Smooth muscle cell (in vitro differentiated cells): ENCODE measurements at regions not wholly inside any gene's neighbourhood (a gene's known extent, or its start where the extent isn't known, plus 50 kb on each side); places are given as distances from the start of the nearest gene placed in this dataset.

ENCODE experiments used
- DNase-seq: peaks from one replicate; lab custom pipeline; 2025; ENCODE audit not compliant: unreplicated experiment; lab: John Stamatoyannopoulos, UW
- H2AFZ ChIP-seq: fragments of 200-600 bp; sonication (generic); 2 replicates; pipeline ENCODE4 v1.6.0; 2016; ENCODE audit warnings: antibody characterized with exemption, low read depth, mild to moderate bottlenecking
- H3F3A ChIP-seq: fragments of 200-600 bp; sonication (generic); 2 replicates; pipeline ENCODE4 v1.6.0; 2017; ENCODE audit warnings: antibody characterized with exemption, low read depth
- H3K27ac ChIP-seq: fragments of 200-600 bp; sonication (generic); 2 replicates; pipeline ENCODE4 v1.5.1; 2016; ENCODE audit warnings: low read depth, mild to moderate bottlenecking
- H3K27me3 ChIP-seq: fragments of 200-600 bp; sonication (generic); 2 replicates; pipeline ENCODE4 v1.6.1; 2016; ENCODE audit warnings: low read depth, mild to moderate bottlenecking
- H3K36me3 ChIP-seq: fragments of 200-600 bp; sonication (generic); 2 replicates; pipeline ENCODE4 v1.5.1; 2016; ENCODE audit warnings: low read depth
- H3K4me1 ChIP-seq: fragments of 200-600 bp; sonication (generic); 2 replicates; pipeline ENCODE4 v1.5.1; 2016; ENCODE audit warnings: low read depth
- H3K4me2 ChIP-seq: fragments of 200-600 bp; sonication (generic); 2 replicates; pipeline ENCODE4 v1.6.0; 2016; ENCODE audit warnings: mild to moderate bottlenecking
- H3K4me3 ChIP-seq: fragments of 200-600 bp; sonication (generic); 2 replicates; pipeline ENCODE4 v1.5.1; 2016; ENCODE audit warnings: mild to moderate bottlenecking
- H3K79me2 ChIP-seq: fragments of 200-600 bp; sonication (generic); 2 replicates; pipeline ENCODE4 v1.6.0; 2016; ENCODE audit warnings: low read depth, mild to moderate bottlenecking
- H3K9ac ChIP-seq: fragments of 200-600 bp; sonication (generic); 2 replicates; pipeline ENCODE4 v1.6.0; 2016; ENCODE audit warnings: low read depth
- H3K9me3 ChIP-seq: fragments of 200-600 bp; sonication (generic); replicated peaks from 2 replicates; pipeline ENCODE4 v1.5.1; 2016; ENCODE audit warnings: low read depth
- H4K20me1 ChIP-seq: fragments of 200-600 bp; sonication (generic); 2 replicates; pipeline ENCODE4 v1.6.0; 2016; ENCODE audit warnings: low read depth
- whole genome bisulfite sequencing: methylation state at CpG from one replicate; pipeline ENCODE4 v1.1.7; 2016; ENCODE audit warnings: low lambda C conversion rate; 5-methylcytosine and 5-hydroxymethylcytosine counted together
- TF ChIP-seq, protein P1 (sequence below): fragments of 200-600 bp; sonication (generic); IDR thresholded peaks from 2 replicates; pipeline ENCODE4 v1.5.1; 2017; ENCODE audit warnings: borderline replicate concordance, mild to moderate bottlenecking, antibody characterized with exemption; ENCODE audit not compliant: insufficient read depth, poor library complexity, severe bottlenecking

DNA sequence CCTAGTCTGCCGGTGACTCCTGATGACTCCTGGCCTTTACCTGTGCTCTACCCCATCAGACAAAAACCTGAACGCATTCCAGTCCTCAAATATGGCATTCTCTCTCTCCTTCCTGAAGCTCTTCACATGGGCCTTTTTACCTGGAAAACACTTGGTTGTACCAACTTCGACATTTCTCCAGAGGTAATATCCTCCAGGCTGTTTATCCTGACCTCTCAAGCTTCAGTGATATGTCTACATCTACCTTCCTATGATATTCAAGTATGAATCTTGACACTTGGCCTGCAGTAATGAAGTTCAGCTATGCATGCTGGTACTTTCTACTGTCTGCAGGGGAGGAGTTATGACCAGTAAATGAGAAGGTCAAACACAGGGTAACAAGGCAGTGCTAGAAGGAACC, 901.8 kb downstream of the VRK1 start:
- H3K36me3 ChIP-seq = no peaks in the 10 kb centered on the region
- no peak for DNase-seq
- no peak overlapping the region for H3K9ac ChIP-seq
- no peak overlapping the region for H3K27ac ChIP-seq
- H3K79me2 ChIP-seq = no peaks in the 10 kb centered on the region
- no peak overlapping the region for H3K4me3 ChIP-seq
- TF ChIP-seq, protein P1, sequence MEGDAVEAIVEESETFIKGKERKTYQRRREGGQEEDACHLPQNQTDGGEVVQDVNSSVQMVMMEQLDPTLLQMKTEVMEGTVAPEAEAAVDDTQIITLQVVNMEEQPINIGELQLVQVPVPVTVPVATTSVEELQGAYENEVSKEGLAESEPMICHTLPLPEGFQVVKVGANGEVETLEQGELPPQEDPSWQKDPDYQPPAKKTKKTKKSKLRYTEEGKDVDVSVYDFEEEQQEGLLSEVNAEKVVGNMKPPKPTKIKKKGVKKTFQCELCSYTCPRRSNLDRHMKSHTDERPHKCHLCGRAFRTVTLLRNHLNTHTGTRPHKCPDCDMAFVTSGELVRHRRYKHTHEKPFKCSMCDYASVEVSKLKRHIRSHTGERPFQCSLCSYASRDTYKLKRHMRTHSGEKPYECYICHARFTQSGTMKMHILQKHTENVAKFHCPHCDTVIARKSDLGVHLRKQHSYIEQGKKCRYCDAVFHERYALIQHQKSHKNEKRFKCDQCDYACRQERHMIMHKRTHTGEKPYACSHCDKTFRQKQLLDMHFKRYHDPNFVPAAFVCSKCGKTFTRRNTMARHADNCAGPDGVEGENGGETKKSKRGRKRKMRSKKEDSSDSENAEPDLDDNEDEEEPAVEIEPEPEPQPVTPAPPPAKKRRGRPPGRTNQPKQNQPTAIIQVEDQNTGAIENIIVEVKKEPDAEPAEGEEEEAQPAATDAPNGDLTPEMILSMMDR = no peak
- no peak overlapping the region for H2AFZ ChIP-seq
- WGBS = 82% methylated on average over 3 of the region's 3 CpGs
- no peak overlapping the region for H3K4me2 ChIP-seq
- no peaks in the 10 kb centered on the region for H3K27me3 ChIP-seq
- H4K20me1 ChIP-seq = no peaks in the 10 kb centered on the region
- H3K9me3 ChIP-seq = no peaks in the 10 kb centered on the region
- no peaks in the 10 kb centered on the region for H3F3A ChIP-seq
- no peaks in the 10 kb centered on the region for H3K4me1 ChIP-seq

GRCh38 chr14:97703006-97703760, 906.0 kb downstream of the VRK1 start:
- Histone ChIP-seq H3K9me3 (no peaks in the 10 kb centered on the region), H3K4me2 (no peak overlapping the region)
- WGBS = 83% methylated on average over 12 of the region's 12 CpGs

GRCh38 chr14:97704316-97704885, 907.2 kb downstream of the VRK1 start:
- Histone ChIP-seq H3K36me3 (no peaks in the 10 kb centered on the region), H3F3A (no peaks in the 10 kb centered on the region), H2AFZ (no peak overlapping the region), H3K9ac (no peak overlapping the region), H4K20me1 (no peaks in the 10 kb centered on the region), H3K4me3 (no peak overlapping the region), H3K4me2 (no peak overlapping the region), H3K4me1 (no peaks in the 10 kb centered on the region), H3K79me2 (no peaks in the 10 kb centered on the region), H3K27ac (no peak overlapping the region), H3K27me3 (no peaks in the 10 kb centered on the region), H3K9me3 (no peaks in the 10 kb centered on the region)
- TF ChIP-seq, protein P1 = no peak
- WGBS = 88% methylated on average over 1 of the region's 1 CpG
- DNase-seq = no peak

More at GRCh38 chr14:97703006-97703760, 906.0 kb downstream of the VRK1 start:
- Histone ChIP-seq H3K79me2 (no peaks in the 10 kb centered on the region), H3K4me3 (no peak overlapping the region), H3K27me3 (no peaks in the 10 kb centered on the region), H3F3A (no peaks in the 10 kb centered on the region), H4K20me1 (no peaks in the 10 kb centered on the region), H3K36me3 (no peaks in the 10 kb centered on the region), H3K9ac (no peak overlapping the region), H2AFZ (no peak overlapping the region), H3K4me1 (no peaks in the 10 kb centered on the region), H3K27ac (no peak overlapping the region)
- TF ChIP-seq, protein P1 = no peak
- DNase-seq = no peak
